ENCODE measurements at regions not wholly inside any gene's neighbourhood (a gene's known extent, or its start where the extent isn't known, plus 50 kb on each side); places are given as distances from the start of the nearest gene placed in this dataset.
A peak's percentile ranks its signal among the peaks of the same experiment; 100 is the strongest.

GRCh38 chr15:70264014-70264582 lies 166.4 kb upstream of the TLE3 start:
- 59 to 66% methylated on average over 14 to 15 of the region's 15 CpGs for WGBS, 2 donors
- H3K27me3 ChIP-seq: no peaks in the 10 kb centered on the region
- H3K36me3 ChIP-seq (ENCODE audit: low read depth, missing control alignments): no peaks in the 10 kb centered on the region
- peaks cover 23% of the 10 kb centered on the region for H3K4me1 ChIP-seq
- no peak overlapping the region for H3K27ac ChIP-seq
- TF ChIP-seq CTCF (IDR thresholded peaks at IDR 0.05) (no peak), POLR2A (IDR thresholded peaks at IDR 0.05) (no peak)
- no peaks in the 10 kb centered on the region for H3K9me3 ChIP-seq
- DNase-seq: peak; percentile 31
- H3K4me3 ChIP-seq: no peak overlapping the region
- intact Hi-C loops (cut with DNase I; ENCODE audit: low total_unique reads): loop anchor here (10.0 kb wide), 1 partner anchor 61 kb away; no protein-coding TSS in a partner anchor

- H3K4me1 ChIP-seq: peaks cover 28% of the 10 kb centered on the region
- intact Hi-C loops (cut with DNase I; ENCODE audit: low total_unique reads): loop anchor here (10.0 kb wide), 1 partner anchor 62 kb away; no protein-coding TSS in a partner anchor
- H3K27ac ChIP-seq: no peak overlapping the region
Observed at GRCh38 chr15:70262591-70263274, 165.0 kb upstream of the TLE3 start.

GRCh38 chr15:70262171-70262570 lies 164.5 kb upstream of the TLE3 start:
- Histone ChIP-seq H3K4me1 (peaks cover 26% of the 10 kb centered on the region), H3K27me3 (no peaks in the 10 kb centered on the region), H3K27ac (no peak overlapping the region), H3K9me3 (no peaks in the 10 kb centered on the region), H3K36me3 (ENCODE audit: low read depth, missing control alignments) (no peaks in the 10 kb centered on the region), H3K4me3 (no peak overlapping the region)
- intact Hi-C loops (cut with DNase I; ENCODE audit: low total_unique reads): loop anchor here (10.0 kb wide), 1 partner anchor 63 kb away; no protein-coding TSS in a partner anchor
- DNase-seq: no peak
- 92 to 93% methylated on average over 2 of the region's 2 CpGs for WGBS, 2 donors
- TF ChIP-seq CTCF (IDR thresholded peaks at IDR 0.05): no peak
- TF ChIP-seq POLR2A (IDR thresholded peaks at IDR 0.05): no peak

More at GRCh38 chr15:70262591-70263274, 165.0 kb upstream of the TLE3 start:
- no peak for DNase-seq
- Histone ChIP-seq H3K4me3 (no peak overlapping the region), H3K36me3 (ENCODE audit: low read depth, missing control alignments) (no peaks in the 10 kb centered on the region), H3K27me3 (no peaks in the 10 kb centered on the region), H3K9me3 (no peaks in the 10 kb centered on the region)
- 90 to 92% methylated on average over 5 to 6 of the region's 6 CpGs for WGBS, 2 donors
- TF ChIP-seq CTCF (IDR thresholded peaks at IDR 0.05): no peak
- no peak for TF ChIP-seq POLR2A (IDR thresholded peaks at IDR 0.05)

GRCh38 chr15:70261083-70261482 lies 163.4 kb upstream of the TLE3 start:
- no peak for DNase-seq
- no peaks in the 10 kb centered on the region for H3K36me3 ChIP-seq (ENCODE audit: low read depth, missing control alignments)
- intact Hi-C loops (cut with DNase I; ENCODE audit: low total_unique reads): loop anchor here (10.0 kb wide), 1 partner anchor 64 kb away; no protein-coding TSS in a partner anchor
- no peak for TF ChIP-seq POLR2A (IDR thresholded peaks at IDR 0.05)
- no peak for TF ChIP-seq CTCF (IDR thresholded peaks at IDR 0.05)
- no peaks in the 10 kb centered on the region for H3K9me3 ChIP-seq
- H3K27ac ChIP-seq: no peak overlapping the region
- WGBS, 2 donors: 91 to 95% methylated on average over 3 to 4 of the region's 4 CpGs
- H3K4me3 ChIP-seq: no peak overlapping the region
- no peaks in the 10 kb centered on the region for H3K27me3 ChIP-seq
- peaks cover 15% of the 10 kb centered on the region for H3K4me1 ChIP-seq
